ENCODE measurements at regions not wholly inside any gene's neighbourhood (a gene's known extent, or its start where the extent isn't known, plus 50 kb on each side); places are given as distances from the start of the nearest gene placed in this dataset.

GRCh38 chr17:73794336-73794735, 150.1 kb upstream of the SDK2 start:
- H3K27me3 ChIP-seq = peaks cover 0 to 6% (median 0%) of the 10 kb centered on the region in 7 donors
- peaks cover 0 to 28% (median 10%) of the 10 kb centered on the region in 9 donors for H3K4me1 ChIP-seq
- 58 to 71% methylated on average over 7 of the region's 7 CpGs for WGBS, 2 donors
- intact Hi-C loops (cut with DNase I) = loop anchor here in 1 of 10 donors (10.0 kb wide), 1 partner anchor 200 kb away; no protein-coding TSS in a partner anchor
- no peak for DNase-seq
- H3K36me3 ChIP-seq = no peaks in the 10 kb centered on the region
- TF ChIP-seq CTCF (IDR thresholded peaks at IDR 0.05) = no peak
- H3K27ac ChIP-seq = peak overlapping the region in 5 of 10 donors; percentile 21 to 67 (median 55)
- peak in 1 of 8 donors; percentile 33 for ATAC-seq
- H3K9me3 ChIP-seq = peaks cover 0 to 3% (median 0%) of the 10 kb centered on the region in 11 donors
- H3K4me3 ChIP-seq = no peak overlapping the region

- DNase-seq (no peak), ATAC-seq (no peak)
- no peak overlapping the region for H3K4me3 ChIP-seq
- H3K4me1 ChIP-seq = peaks cover 0 to 28% (median 10%) of the 10 kb centered on the region in 9 donors
- no peak for TF ChIP-seq CTCF (IDR thresholded peaks at IDR 0.05)
- peaks cover 0 to 9% (median 0%) of the 10 kb centered on the region in 7 donors for H3K27me3 ChIP-seq
- no peaks in the 10 kb centered on the region for H3K36me3 ChIP-seq
- 87 to 91% methylated on average over 2 of the region's 2 CpGs for WGBS, 2 donors
- no peak overlapping the region for H3K27ac ChIP-seq
- H3K9me3 ChIP-seq = no peaks in the 10 kb centered on the region
- intact Hi-C loops (cut with DNase I) = loop anchor here in 1 of 10 donors (10.0 kb wide), 1 partner anchor 201 kb away; no protein-coding TSS in a partner anchor
Observed at GRCh38 chr17:73795730-73796129, 151.5 kb upstream of the SDK2 start.

GRCh38 chr17:73797594-73798110, 153.4 kb upstream of the SDK2 start:
- H3K4me1 ChIP-seq = peaks cover 0 to 28% (median 10%) of the 10 kb centered on the region in 9 donors
- no peak for TF ChIP-seq CTCF (IDR thresholded peaks at IDR 0.05)
- no peak overlapping the region for H3K4me3 ChIP-seq
- H3K27me3 ChIP-seq = peaks cover 0 to 11% (median 0%) of the 10 kb centered on the region in 7 donors
- intact Hi-C loops (cut with DNase I) = loop anchor here in 1 of 10 donors (10.0 kb wide), 1 partner anchor 203 kb away; no protein-coding TSS in a partner anchor
- 73 to 77% methylated on average over 4 of the region's 4 CpGs for WGBS, 2 donors
- no peaks in the 10 kb centered on the region for H3K36me3 ChIP-seq
- DNase-seq (no peak), ATAC-seq (peak in 2 of 8 donors; percentile 24 to 34)
- H3K9me3 ChIP-seq = peaks cover 0 to under 1% (median 0%) of the 10 kb centered on the region in 11 donors
- no peak overlapping the region for H3K27ac ChIP-seq

GRCh38 chr17:73798111-73798748, 154.0 kb upstream of the SDK2 start:
- H3K4me3 ChIP-seq = no peak overlapping the region
- WGBS, 2 donors = 58 to 62% methylated on average over 7 of the region's 7 CpGs

More at GRCh38 chr17:73798111-73798748, 154.0 kb upstream of the SDK2 start:
- no peak for TF ChIP-seq CTCF (IDR thresholded peaks at IDR 0.05)
- DNase-seq = no peak
- Histone ChIP-seq H3K4me1 (peaks cover 0 to 28% (median 10%) of the 10 kb centered on the region in 9 donors), H3K27me3 (peaks cover 0 to 11% (median 0%) of the 10 kb centered on the region in 7 donors), H3K27ac (no peak overlapping the region), H3K36me3 (no peaks in the 10 kb centered on the region), H3K9me3 (peaks cover 0 to 6% (median 0%) of the 10 kb centered on the region in 11 donors)
- intact Hi-C loops (cut with DNase I) = loop anchor here in 1 of 10 donors (10.0 kb wide), 1 partner anchor 203 kb away; no protein-coding TSS in a partner anchor
- ATAC-seq = peak in 1 of 8 donors; percentile 65
